ENCODE measurements at regions not wholly inside any gene's neighbourhood (a gene's known extent, or its start where the extent isn't known, plus 50 kb on each side); places are given as distances from the start of the nearest gene placed in this dataset.

DNA sequence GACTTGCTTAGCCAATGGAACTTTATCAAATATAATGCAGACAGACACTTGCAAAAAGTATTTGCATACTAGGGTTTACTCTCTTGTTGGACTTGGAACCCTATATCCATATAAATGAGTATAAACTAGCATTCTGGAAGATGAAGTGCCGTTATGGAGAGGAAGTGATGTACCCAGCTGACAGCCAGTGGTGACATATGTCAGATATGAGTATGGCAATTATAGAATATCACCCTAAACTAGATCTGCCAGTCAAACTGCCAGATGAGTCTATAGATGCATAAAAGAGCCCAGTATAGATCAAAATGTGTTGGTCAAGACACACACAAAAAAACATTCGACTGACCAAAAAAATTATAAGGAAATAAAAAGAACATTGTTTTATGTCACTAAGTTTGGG is 739.3 kb downstream of the PLA2G4A start:
- WGBS = 54% methylated on average over 2 of the region's 2 CpGs
- Histone ChIP-seq H3K27me3 (ENCODE audit: control insufficient read depth in 4 of 4, insufficient read depth in 4 of 4, low read length in 3 of 4) (no peaks in the 10 kb centered on the region), H3K36me3 (ENCODE audit: control insufficient read depth in 4 of 4, insufficient read depth in 3 of 4, low read depth in 1 of 4, low read length in 3 of 4) (no peaks in the 10 kb centered on the region), H3K9me3 (ENCODE audit: control insufficient read depth in 4 of 4, low read length in 3 of 4) (no peaks in the 10 kb centered on the region), H3K9ac (ENCODE audit: low read depth in 1 of 2, low read length in 2 of 2) (no peak overlapping the region), H3K4me1 (ENCODE audit: control insufficient read depth in 4 of 4, insufficient read depth in 4 of 4, low read length in 3 of 4) (no peaks in the 10 kb centered on the region), H3K27ac (ENCODE audit: low read depth in 1 of 2, low read length in 2 of 2) (no peak overlapping the region), H3K4me3 (ENCODE audit: low read depth in 1 of 3, low read length in 3 of 3) (no peak overlapping the region)
- DNase-seq (ENCODE audit: low spot score) = no peak
- TF ChIP-seq RAD21 (IDR thresholded peaks at IDR 0.05) = no peak
- TF ChIP-seq, protein P1, sequence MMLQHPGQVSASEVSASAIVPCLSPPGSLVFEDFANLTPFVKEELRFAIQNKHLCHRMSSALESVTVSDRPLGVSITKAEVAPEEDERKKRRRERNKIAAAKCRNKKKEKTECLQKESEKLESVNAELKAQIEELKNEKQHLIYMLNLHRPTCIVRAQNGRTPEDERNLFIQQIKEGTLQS (IDR thresholded peaks at IDR 0.05) = no peak
- no peak for TF ChIP-seq FOXA1 (IDR thresholded peaks at IDR 0.05)
- TF ChIP-seq ZBTB33 (IDR thresholded peaks at IDR 0.05) = no peak
- TF ChIP-seq HNF4G (IDR thresholded peaks at IDR 0.05) = no peak
- TF ChIP-seq RXRA (IDR thresholded peaks at IDR 0.05) = no peak
- TF ChIP-seq JUND (IDR thresholded peaks at IDR 0.05) = no peak
- TF ChIP-seq, protein P2, sequence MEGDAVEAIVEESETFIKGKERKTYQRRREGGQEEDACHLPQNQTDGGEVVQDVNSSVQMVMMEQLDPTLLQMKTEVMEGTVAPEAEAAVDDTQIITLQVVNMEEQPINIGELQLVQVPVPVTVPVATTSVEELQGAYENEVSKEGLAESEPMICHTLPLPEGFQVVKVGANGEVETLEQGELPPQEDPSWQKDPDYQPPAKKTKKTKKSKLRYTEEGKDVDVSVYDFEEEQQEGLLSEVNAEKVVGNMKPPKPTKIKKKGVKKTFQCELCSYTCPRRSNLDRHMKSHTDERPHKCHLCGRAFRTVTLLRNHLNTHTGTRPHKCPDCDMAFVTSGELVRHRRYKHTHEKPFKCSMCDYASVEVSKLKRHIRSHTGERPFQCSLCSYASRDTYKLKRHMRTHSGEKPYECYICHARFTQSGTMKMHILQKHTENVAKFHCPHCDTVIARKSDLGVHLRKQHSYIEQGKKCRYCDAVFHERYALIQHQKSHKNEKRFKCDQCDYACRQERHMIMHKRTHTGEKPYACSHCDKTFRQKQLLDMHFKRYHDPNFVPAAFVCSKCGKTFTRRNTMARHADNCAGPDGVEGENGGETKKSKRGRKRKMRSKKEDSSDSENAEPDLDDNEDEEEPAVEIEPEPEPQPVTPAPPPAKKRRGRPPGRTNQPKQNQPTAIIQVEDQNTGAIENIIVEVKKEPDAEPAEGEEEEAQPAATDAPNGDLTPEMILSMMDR (IDR thresholded peaks at IDR 0.05; ENCODE audit: low read depth, low read length, missing input control) = no peak
- no peak for TF ChIP-seq REST (IDR thresholded peaks at IDR 0.05)
- TF ChIP-seq, protein P3, sequence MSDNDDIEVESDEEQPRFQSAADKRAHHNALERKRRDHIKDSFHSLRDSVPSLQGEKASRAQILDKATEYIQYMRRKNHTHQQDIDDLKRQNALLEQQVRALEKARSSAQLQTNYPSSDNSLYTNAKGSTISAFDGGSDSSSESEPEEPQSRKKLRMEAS (IDR thresholded peaks at IDR 0.05) = no peak
- TF ChIP-seq SP1 (IDR thresholded peaks at IDR 0.05) = no peak
- TF ChIP-seq YY1 (IDR thresholded peaks at IDR 0.05) = no peak
- TF ChIP-seq TAF1 (conservative IDR thresholded peaks at IDR 0.05) = no peak
- TF ChIP-seq NR2F2 (IDR thresholded peaks at IDR 0.05) = no peak
- TF ChIP-seq EGR1 (IDR thresholded peaks at IDR 0.05; ENCODE audit: low read depth in 2 of 2) = no peak
- no peak for TF ChIP-seq FOXA2 (IDR thresholded peaks at IDR 0.05)
- no peak for TF ChIP-seq HNF4A (conservative IDR thresholded peaks at IDR 0.05)

DNA sequence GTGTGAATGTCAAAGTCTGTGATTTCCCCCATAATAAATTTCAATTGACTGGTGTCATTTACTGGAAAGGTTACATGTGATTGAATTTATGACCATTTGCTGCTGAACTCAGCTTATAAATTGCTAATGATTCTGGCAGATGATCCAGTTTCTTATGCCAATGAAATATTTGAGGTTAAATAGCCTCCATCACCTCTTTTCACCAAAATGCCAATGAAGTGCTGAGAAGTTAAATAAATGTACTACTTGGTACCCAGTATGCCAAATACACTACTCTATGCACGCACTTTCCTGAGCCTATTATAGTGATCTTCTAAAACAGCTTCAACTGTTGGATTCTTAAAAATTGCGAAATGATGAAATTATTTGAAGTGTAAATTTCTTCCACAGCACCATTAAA is 741.4 kb downstream of the PLA2G4A start:
- H3K27ac ChIP-seq (ENCODE audit: low read depth in 1 of 2, low read length in 2 of 2) = no peak overlapping the region
- 87% methylated on average over 2 of the region's 2 CpGs for WGBS
- no peak for DNase-seq (ENCODE audit: low spot score)
- TF ChIP-seq SP1 (IDR thresholded peaks at IDR 0.05) (no peak), NR2F2 (IDR thresholded peaks at IDR 0.05) (no peak), GABPA (IDR thresholded peaks at IDR 0.05 in 1 of 2, conservative IDR thresholded peaks at IDR 0.05 in 1 of 2) (no peak), ZBTB33 (IDR thresholded peaks at IDR 0.05) (no peak), YY1 (IDR thresholded peaks at IDR 0.05) (no peak), JUND (IDR thresholded peaks at IDR 0.05) (no peak), RAD21 (IDR thresholded peaks at IDR 0.05) (no peak), HNF4A (conservative IDR thresholded peaks at IDR 0.05) (no peak), HNF4G (IDR thresholded peaks at IDR 0.05) (no peak), FOXA1 (IDR thresholded peaks at IDR 0.05) (no peak), FOXA2 (IDR thresholded peaks at IDR 0.05) (no peak), REST (IDR thresholded peaks at IDR 0.05) (no peak), TAF1 (conservative IDR thresholded peaks at IDR 0.05) (no peak)
- TF ChIP-seq, protein P1 (IDR thresholded peaks at IDR 0.05) = no peak

More for the DNA sequence above, 741.4 kb downstream of the PLA2G4A start:
- Histone ChIP-seq H3K4me3 (ENCODE audit: low read depth in 1 of 3, low read length in 3 of 3) (no peak overlapping the region), H3K4me1 (ENCODE audit: control insufficient read depth in 4 of 4, insufficient read depth in 4 of 4, low read length in 3 of 4) (no peaks in the 10 kb centered on the region), H3K9me3 (ENCODE audit: control insufficient read depth in 4 of 4, low read length in 3 of 4) (no peaks in the 10 kb centered on the region), H3K27me3 (ENCODE audit: control insufficient read depth in 4 of 4, insufficient read depth in 4 of 4, low read length in 3 of 4) (no peaks in the 10 kb centered on the region), H3K9ac (ENCODE audit: low read depth in 1 of 2, low read length in 2 of 2) (no peak overlapping the region), H3K36me3 (ENCODE audit: control insufficient read depth in 4 of 4, insufficient read depth in 3 of 4, low read depth in 1 of 4, low read length in 3 of 4) (no peaks in the 10 kb centered on the region)

Measured in liver (tissue), 8 donors.